Sigmoid colon (tissue), 6 donors: ENCODE measurements at regions not wholly inside any gene's neighbourhood (a gene's known extent, or its start where the extent isn't known, plus 50 kb on each side); places are given as distances from the start of the nearest gene placed in this dataset.

Experiments
- DNase-seq: peaks from one replicate; pipeline ENCODE4 v3.0.0-alpha.2; 2019
- H3K27ac ChIP-seq, 4 donors: fragments of 200-600 bp; sonication (generic); one replicate each; pipeline ENCODE4 v1.5.1; 2016 to 2019; ENCODE audit warnings: mild to moderate bottlenecking in 1 of 4
- H3K27me3 ChIP-seq, 3 donors: fragments of 200-600 bp; sonication (generic); one replicate each; pipeline ENCODE4 v1.5.1; 2019; ENCODE audit warnings: mild to moderate bottlenecking in 1 of 3
- H3K36me3 ChIP-seq, 4 donors: fragments of 200-600 bp; sonication (generic); one replicate each; pipeline ENCODE4 v1.5.1; 2016 to 2019
- H3K4me1 ChIP-seq, 4 donors: fragments of 200-600 bp; sonication (generic); one replicate each; pipeline ENCODE4 v1.5.1; 2017 to 2019
- H3K4me3 ChIP-seq, 4 donors: fragments of 200-600 bp; sonication (generic); one replicate each; pipeline ENCODE4 v1.5.1; 2017 to 2019; ENCODE audit warnings: mild to moderate bottlenecking in 2 of 4, moderate library complexity in 1 of 4
- H3K9me3 ChIP-seq, 4 donors: fragments of 200-600 bp in 3 of 4; sonication (generic) in 3 of 4; one replicate each; pipeline versions ENCODE4 v1.5.1 to v1.6.1; 2013 to 2019
- CTCF ChIP-seq, 4 experiments: fragments of 450-650 bp in 3 of 4; fragments of 200-600 bp in 1 of 4; IDR thresholded peaks; one replicate each; pipeline ENCODE4 v1.5.1; 2016 to 2019; ENCODE audit warnings: antibody characterized with exemption in 4 of 4, mild to moderate bottlenecking in 3 of 4, moderate library complexity in 2 of 4
- EP300 ChIP-seq, 4 donors: sonication (generic); formaldehyde crosslinking; IDR thresholded peaks; one replicate each; pipeline ENCODE4 v1.6.1; 2017; ENCODE audit warnings: antibody characterized with exemption in 4 of 4
- POLR2A ChIP-seq, 2 donors: fragments of 450-650 bp; IDR thresholded peaks; one replicate each; pipeline ENCODE4 v1.6.1; 2016; ENCODE audit warnings: antibody characterized with exemption in 2 of 2, mild to moderate bottlenecking in 2 of 2, moderate library complexity in 2 of 2
- POLR2AphosphoS5 ChIP-seq, 4 donors: sonication (generic); formaldehyde crosslinking; IDR thresholded peaks; one replicate each; pipeline ENCODE4 v1.6.1; 2017; ENCODE audit warnings: antibody characterized with exemption in 4 of 4
- WGBS, 2 donors: extraction: QIAGEN DNeasy Blood & Tissue Kit; methylation state at CpG; one replicate each; pipeline ENCODE4 v1.1.7; 2013; 5-methylcytosine and 5-hydroxymethylcytosine counted together
- intact Hi-C: fragments of 100-400 bp; cut with DNase I; formaldehyde crosslinking; loops from one replicate; pipeline ENCODE4 v1.15.1; 2023
- small RNA-seq, 3 donors: library from RNA; depleted of rRNA; stranded (forward); fragments of <200 nt; gene quantifications; one replicate each; pipeline ENCODE3, GENCODE V24; 2016
- donor health status: healthy with polysubstance abuse.
- donor health status: healthy.

GRCh38 chr6:81806793-81807565 is 54.5 kb upstream of the TENT5A start:
- Histone ChIP-seq H3K4me3 (no peak overlapping the region), H3K27me3 (no peaks in the 10 kb centered on the region), H3K4me1 (peaks cover 0 to 17% (median 12%) of the 10 kb centered on the region in 4 donors), H3K9me3 (no peaks in the 10 kb centered on the region), H3K27ac (no peak overlapping the region), H3K36me3 (no peaks in the 10 kb centered on the region)
- intact Hi-C loops = no loop called here
- TF ChIP-seq EP300 (IDR thresholded peaks at IDR 0.05) (no peak), POLR2AphosphoS5 (IDR thresholded peaks at IDR 0.05) (no peak), POLR2A (IDR thresholded peaks at IDR 0.05) (no peak), CTCF (IDR thresholded peaks at IDR 0.05) (no peak)
- WGBS, 2 donors = 19 to 67% methylated on average over 8 of the region's 8 CpGs
- no peak for DNase-seq

GRCh38 chr6:81802356-81802755 is 49.9 kb upstream of the TENT5A start:
- no peak for DNase-seq
- no peaks in the 10 kb centered on the region for H3K36me3 ChIP-seq
- H3K27ac ChIP-seq = no peak overlapping the region
- H3K9me3 ChIP-seq = no peaks in the 10 kb centered on the region
- H3K27me3 ChIP-seq = no peaks in the 10 kb centered on the region
- intact Hi-C loops = no loop called here
- no peak for TF ChIP-seq EP300 (IDR thresholded peaks at IDR 0.05)
- TF ChIP-seq POLR2AphosphoS5 (IDR thresholded peaks at IDR 0.05) = no peak
- TF ChIP-seq POLR2A (IDR thresholded peaks at IDR 0.05) = no peak
- no peak for TF ChIP-seq CTCF (IDR thresholded peaks at IDR 0.05)
- H3K4me3 ChIP-seq = no peak overlapping the region
- H3K4me1 ChIP-seq = no peaks in the 10 kb centered on the region
- WGBS, 2 donors = 71 to 80% methylated on average over 4 of the region's 4 CpGs

Small RNA genes in the stretch of these regions (small RNA-seq; reads per million reads assigned to genes)
- 0 reads per million in 3 donors for gene AL360157.1
